ENCODE measurements at regions not wholly inside any gene's neighbourhood (a gene's known extent, or its start where the extent isn't known, plus 50 kb on each side); places are given as distances from the start of the nearest gene placed in this dataset.

DNA sequence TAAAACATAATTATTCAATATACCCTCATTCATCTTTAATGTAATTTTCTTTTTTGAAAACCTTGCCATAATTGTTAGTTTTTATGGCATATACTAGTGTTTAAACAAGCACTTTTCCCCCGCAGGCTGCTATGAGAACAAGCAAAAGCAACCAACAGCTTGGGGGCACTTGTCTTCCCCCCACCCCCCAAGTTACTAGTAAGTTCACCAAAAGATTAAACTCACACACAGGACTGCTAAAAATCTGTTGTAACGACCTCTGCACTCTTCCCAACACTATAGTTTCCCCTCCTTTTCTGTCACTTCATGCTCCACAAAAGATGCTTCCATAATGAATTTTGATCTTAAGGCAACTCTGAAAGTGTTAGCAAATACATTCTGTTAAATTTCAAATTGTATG, 474.9 kb upstream of the SOX5 start:
- TF ChIP-seq, protein P1, sequence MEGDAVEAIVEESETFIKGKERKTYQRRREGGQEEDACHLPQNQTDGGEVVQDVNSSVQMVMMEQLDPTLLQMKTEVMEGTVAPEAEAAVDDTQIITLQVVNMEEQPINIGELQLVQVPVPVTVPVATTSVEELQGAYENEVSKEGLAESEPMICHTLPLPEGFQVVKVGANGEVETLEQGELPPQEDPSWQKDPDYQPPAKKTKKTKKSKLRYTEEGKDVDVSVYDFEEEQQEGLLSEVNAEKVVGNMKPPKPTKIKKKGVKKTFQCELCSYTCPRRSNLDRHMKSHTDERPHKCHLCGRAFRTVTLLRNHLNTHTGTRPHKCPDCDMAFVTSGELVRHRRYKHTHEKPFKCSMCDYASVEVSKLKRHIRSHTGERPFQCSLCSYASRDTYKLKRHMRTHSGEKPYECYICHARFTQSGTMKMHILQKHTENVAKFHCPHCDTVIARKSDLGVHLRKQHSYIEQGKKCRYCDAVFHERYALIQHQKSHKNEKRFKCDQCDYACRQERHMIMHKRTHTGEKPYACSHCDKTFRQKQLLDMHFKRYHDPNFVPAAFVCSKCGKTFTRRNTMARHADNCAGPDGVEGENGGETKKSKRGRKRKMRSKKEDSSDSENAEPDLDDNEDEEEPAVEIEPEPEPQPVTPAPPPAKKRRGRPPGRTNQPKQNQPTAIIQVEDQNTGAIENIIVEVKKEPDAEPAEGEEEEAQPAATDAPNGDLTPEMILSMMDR (IDR thresholded peaks at IDR 0.05; ENCODE audit: low read length), result no peak
- TF ChIP-seq EZH2 (IDR thresholded peaks at IDR 0.05; ENCODE audit: borderline replicate concordance, low read length), result no peak
